ENCODE measurements at regions not wholly inside any gene's neighbourhood (a gene's known extent, or its start where the extent isn't known, plus 50 kb on each side); places are given as distances from the start of the nearest gene placed in this dataset.

- Histone ChIP-seq H3K9me3 (ENCODE audit: insufficient read depth in 2 of 2, low read depth in 1 of 2, low read length in 1 of 2) (no peaks in the 10 kb centered on the region), H3K9ac (replicated peaks in 1 of 4; ENCODE audit: extremely low read depth in 1 of 4, low read depth in 3 of 4, low read length in 3 of 4) (no peak overlapping the region), H3K79me1 (ENCODE audit: low read depth, low read length) (no peaks in the 10 kb centered on the region), H2AFZ (ENCODE audit: low read length) (no peak overlapping the region), H3K4me2 (ENCODE audit: insufficient read depth in 1 of 2, low read depth in 2 of 2, low read length in 2 of 2) (no peak overlapping the region), H3K4me3 (ENCODE audit: extremely low read depth in 1 of 4, insufficient read depth in 2 of 4, low read depth in 3 of 4, low read length in 4 of 4) (no peak overlapping the region), H3K23ac (ENCODE audit: insufficient read length) (no peak overlapping the region), H2BK20ac (ENCODE audit: low read length) (no peak overlapping the region), H4K20me1 (replicated peaks in 1 of 2; ENCODE audit: control insufficient read depth in 1 of 2, insufficient read depth in 2 of 2, low read length in 2 of 2) (no peaks in the 10 kb centered on the region), H2BK5ac (ENCODE audit: low read depth, low read length) (no peak overlapping the region), H3K36me3 (ENCODE audit: control insufficient read depth in 2 of 4, insufficient read depth in 4 of 4, low read length in 3 of 4) (no peaks in the 10 kb centered on the region), H3K79me2 (ENCODE audit: control insufficient read depth in 1 of 2, insufficient read depth in 2 of 2, low read length in 2 of 2) (no peaks in the 10 kb centered on the region), H2BK120ac (replicated peaks; ENCODE audit: low read depth, low read length) (no peak overlapping the region), H2BK12ac (ENCODE audit: low read depth, low read length) (no peak overlapping the region), H3K27ac (ENCODE audit: low read depth, low read length) (no peak overlapping the region), H2AK5ac (ENCODE audit: low read depth, low read length) (no peak overlapping the region), H3K27me3 (replicated peaks in 1 of 4; ENCODE audit: control insufficient read depth in 3 of 4, extremely low read depth in 1 of 4, insufficient read depth in 3 of 4, low read length in 3 of 4) (no peaks in the 10 kb centered on the region), H3K56ac (replicated peaks; ENCODE audit: insufficient read length, low read depth, low read length) (no peak overlapping the region), H2BK15ac (ENCODE audit: low read length) (no peak overlapping the region), H3K18ac (ENCODE audit: extremely low read depth, low read length) (no peak overlapping the region), H3K4ac (replicated peaks; ENCODE audit: insufficient read length, low read depth, low read length) (no peak overlapping the region), H4K91ac (replicated peaks; ENCODE audit: insufficient read length, low read length) (no peak overlapping the region), H3K14ac (ENCODE audit: insufficient read length) (no peak overlapping the region), H3K23me2 (ENCODE audit: low read depth, low read length) (no peaks in the 10 kb centered on the region), H3K4me1 (replicated peaks in 1 of 4; ENCODE audit: control insufficient read depth in 3 of 4, insufficient read depth in 4 of 4, low read length in 3 of 4) (no peaks in the 10 kb centered on the region), H4K8ac (ENCODE audit: extremely low read depth, insufficient read depth, low read length) (no peak overlapping the region), H4K5ac (ENCODE audit: insufficient read length, low read depth, low read length) (no peak overlapping the region)
- ChIA-PET CTCF (ENCODE audit: partially characterized antibody) (interaction anchor here (0.5 to 0.6 kb wide), 2 partner anchors 8 to 257 kb away, joined by 3 read pairs; no protein-coding TSS in a partner anchor), POLR2A (ENCODE audit: partially characterized antibody) (no interaction called here)
- FAIRE-seq (no peak), DNase-seq (ENCODE audit: low read depth in 1 of 2, low spot score in 2 of 2) (no peak)
- no peak for TF ChIP-seq CHD7 (IDR thresholded peaks at IDR 0.05; ENCODE audit: insufficient replicate concordance, low read length)
These were observed 137.6 kb upstream of the FN1 start for GRCh38 chr2:215573496-215573895.

Data from H1 (cell line).